ENCODE measurements at regions not wholly inside any gene's neighbourhood (a gene's known extent, or its start where the extent isn't known, plus 50 kb on each side); places are given as distances from the start of the nearest gene placed in this dataset.

DNA sequence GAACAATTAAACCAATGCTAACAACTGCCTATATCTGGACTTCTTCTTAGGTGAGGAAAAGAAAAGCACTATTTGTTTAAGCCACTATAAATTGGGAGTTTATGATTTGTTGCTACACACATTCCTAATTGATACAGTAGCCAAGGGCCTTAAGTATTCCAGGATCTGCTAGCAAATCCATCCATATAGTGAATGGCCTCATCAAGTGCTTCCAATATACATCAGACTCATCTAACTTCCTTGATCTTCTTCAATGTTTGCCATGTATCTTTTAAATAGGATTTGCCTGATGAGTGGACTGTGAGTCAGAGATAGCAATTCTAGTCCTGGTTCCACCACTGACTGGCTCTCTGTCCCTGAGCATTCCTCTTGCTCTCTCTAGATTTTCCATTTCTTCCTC is 430.2 kb downstream of the OMA1 start (continued):
- TF ChIP-seq ZNF212 (CRISPR knock-in tag; IDR thresholded peaks at IDR 0.05) (no peak), IRF2 (CRISPR knock-in tag; IDR thresholded peaks at IDR 0.05) (no peak)

DNA sequence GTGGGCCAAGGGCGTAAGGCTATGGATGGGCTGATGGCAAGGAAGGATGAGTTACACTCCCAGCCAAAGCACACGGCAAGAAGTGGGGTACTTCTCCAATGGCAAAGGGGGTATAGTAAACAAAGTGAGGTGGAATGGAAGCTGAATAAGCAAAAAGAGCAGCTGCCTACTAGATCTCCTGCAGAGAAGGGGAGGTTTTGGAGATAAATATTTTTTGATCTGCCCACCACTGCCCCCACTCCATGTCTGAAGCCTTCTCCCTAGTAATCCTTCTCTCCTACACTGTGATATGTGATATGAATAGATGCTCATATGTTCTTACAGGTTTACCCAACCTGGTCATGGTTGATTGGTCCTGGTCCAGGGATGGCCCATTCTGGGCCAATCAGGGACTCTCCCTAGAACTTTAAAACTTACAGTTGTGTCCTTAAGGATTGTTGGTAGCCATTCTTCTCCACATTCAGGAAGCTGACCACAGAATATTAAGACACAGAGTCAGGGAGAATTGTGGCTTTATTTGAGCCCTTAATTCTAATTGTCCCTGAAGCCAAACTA is 436.8 kb downstream of the OMA1 start:
- in situ Hi-C loops (cut with MboI) (no loop called here), intact Hi-C loops (cut with micrococcal nuclease) (no loop called here)
- Histone ChIP-seq H4K20me1 (replicated peaks; ENCODE audit: control insufficient read depth, insufficient read depth, low read length) (no peaks in the 10 kb centered on the region), H3K9me1 (ENCODE audit: control insufficient read depth, insufficient read depth, low read length) (no peaks in the 10 kb centered on the region), H3K9me3 (replicated peaks; ENCODE audit: control insufficient read depth, insufficient read depth, low read depth, low read length) (no peaks in the 10 kb centered on the region), H3K79me2 (ENCODE audit: control insufficient read depth, insufficient read depth, low read length) (no peaks in the 10 kb centered on the region), H3K27me3 (ENCODE audit: control insufficient read depth in 2 of 2, insufficient read depth in 2 of 2, low read length in 2 of 2) (no peaks in the 10 kb centered on the region), H3K9ac (ENCODE audit: insufficient read depth in 1 of 2, low read depth in 2 of 2, low read length in 2 of 2) (no peak overlapping the region), H2AFZ (ENCODE audit: low read depth, low read length) (no peak overlapping the region), H3K4me3 (no peak overlapping the region), H3K4me2 (ENCODE audit: insufficient read depth, low read length) (no peak overlapping the region), H3K4me1 (replicated peaks in 1 of 2; ENCODE audit: control insufficient read depth in 2 of 2, insufficient read depth in 2 of 2, low read length in 2 of 2) (no peaks in the 10 kb centered on the region), H3K27ac (ENCODE audit: extremely low read depth, low read depth, low read length) (no peak overlapping the region), H3K36me3 (ENCODE audit: control insufficient read depth, insufficient read depth, low read length) (no peaks in the 10 kb centered on the region)
- no TSS peak for BruUV-seq (replicated peaks)
- TF ChIP-seq CAMTA2 (CRISPR knock-in tag; conservative IDR thresholded peaks at IDR 0.05) (no peak), CHD2 (IDR thresholded peaks at IDR 0.05; ENCODE audit: low read depth, low read length) (no peak), CHCHD3 (CRISPR knock-in tag; IDR thresholded peaks at IDR 0.05) (no peak), SMARCE1 (IDR thresholded peaks at IDR 0.05) (no peak), ZKSCAN8 (CRISPR knock-in tag; IDR thresholded peaks at IDR 0.05) (no peak), TEAD1 (CRISPR knock-in tag; IDR thresholded peaks at IDR 0.05) (no peak)
- TF ChIP-seq, protein P1, sequence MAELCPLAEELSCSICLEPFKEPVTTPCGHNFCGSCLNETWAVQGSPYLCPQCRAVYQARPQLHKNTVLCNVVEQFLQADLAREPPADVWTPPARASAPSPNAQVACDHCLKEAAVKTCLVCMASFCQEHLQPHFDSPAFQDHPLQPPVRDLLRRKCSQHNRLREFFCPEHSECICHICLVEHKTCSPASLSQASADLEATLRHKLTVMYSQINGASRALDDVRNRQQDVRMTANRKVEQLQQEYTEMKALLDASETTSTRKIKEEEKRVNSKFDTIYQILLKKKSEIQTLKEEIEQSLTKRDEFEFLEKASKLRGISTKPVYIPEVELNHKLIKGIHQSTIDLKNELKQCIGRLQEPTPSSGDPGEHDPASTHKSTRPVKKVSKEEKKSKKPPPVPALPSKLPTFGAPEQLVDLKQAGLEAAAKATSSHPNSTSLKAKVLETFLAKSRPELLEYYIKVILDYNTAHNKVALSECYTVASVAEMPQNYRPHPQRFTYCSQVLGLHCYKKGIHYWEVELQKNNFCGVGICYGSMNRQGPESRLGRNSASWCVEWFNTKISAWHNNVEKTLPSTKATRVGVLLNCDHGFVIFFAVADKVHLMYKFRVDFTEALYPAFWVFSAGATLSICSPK (IDR thresholded peaks at IDR 0.05; ENCODE audit: borderline replicate concordance), result no peak
- TF ChIP-seq, protein P2, sequence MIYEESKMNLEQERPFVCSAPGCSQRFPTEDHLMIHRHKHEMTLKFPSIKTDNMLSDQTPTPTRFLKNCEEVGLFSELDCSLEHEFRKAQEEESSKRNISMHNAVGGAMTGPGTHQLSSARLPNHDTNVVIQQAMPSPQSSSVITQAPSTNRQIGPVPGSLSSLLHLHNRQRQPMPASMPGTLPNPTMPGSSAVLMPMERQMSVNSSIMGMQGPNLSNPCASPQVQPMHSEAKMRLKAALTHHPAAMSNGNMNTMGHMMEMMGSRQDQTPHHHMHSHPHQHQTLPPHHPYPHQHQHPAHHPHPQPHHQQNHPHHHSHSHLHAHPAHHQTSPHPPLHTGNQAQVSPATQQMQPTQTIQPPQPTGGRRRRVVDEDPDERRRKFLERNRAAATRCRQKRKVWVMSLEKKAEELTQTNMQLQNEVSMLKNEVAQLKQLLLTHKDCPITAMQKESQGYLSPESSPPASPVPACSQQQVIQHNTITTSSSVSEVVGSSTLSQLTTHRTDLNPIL (CRISPR knock-in tag; IDR thresholded peaks at IDR 0.05), result no peak
- TF ChIP-seq, protein P3, sequence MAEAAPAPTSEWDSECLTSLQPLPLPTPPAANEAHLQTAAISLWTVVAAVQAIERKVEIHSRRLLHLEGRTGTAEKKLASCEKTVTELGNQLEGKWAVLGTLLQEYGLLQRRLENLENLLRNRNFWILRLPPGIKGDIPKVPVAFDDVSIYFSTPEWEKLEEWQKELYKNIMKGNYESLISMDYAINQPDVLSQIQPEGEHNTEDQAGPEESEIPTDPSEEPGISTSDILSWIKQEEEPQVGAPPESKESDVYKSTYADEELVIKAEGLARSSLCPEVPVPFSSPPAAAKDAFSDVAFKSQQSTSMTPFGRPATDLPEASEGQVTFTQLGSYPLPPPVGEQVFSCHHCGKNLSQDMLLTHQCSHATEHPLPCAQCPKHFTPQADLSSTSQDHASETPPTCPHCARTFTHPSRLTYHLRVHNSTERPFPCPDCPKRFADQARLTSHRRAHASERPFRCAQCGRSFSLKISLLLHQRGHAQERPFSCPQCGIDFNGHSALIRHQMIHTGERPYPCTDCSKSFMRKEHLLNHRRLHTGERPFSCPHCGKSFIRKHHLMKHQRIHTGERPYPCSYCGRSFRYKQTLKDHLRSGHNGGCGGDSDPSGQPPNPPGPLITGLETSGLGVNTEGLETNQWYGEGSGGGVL (CRISPR knock-in tag; IDR thresholded peaks at IDR 0.05), result no peak
- TF ChIP-seq, protein P4, sequence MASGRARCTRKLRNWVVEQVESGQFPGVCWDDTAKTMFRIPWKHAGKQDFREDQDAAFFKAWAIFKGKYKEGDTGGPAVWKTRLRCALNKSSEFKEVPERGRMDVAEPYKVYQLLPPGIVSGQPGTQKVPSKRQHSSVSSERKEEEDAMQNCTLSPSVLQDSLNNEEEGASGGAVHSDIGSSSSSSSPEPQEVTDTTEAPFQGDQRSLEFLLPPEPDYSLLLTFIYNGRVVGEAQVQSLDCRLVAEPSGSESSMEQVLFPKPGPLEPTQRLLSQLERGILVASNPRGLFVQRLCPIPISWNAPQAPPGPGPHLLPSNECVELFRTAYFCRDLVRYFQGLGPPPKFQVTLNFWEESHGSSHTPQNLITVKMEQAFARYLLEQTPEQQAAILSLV (tag; IDR thresholded peaks at IDR 0.05), result no peak
- FAIRE-seq (no peak), DNase-seq (ENCODE audit: extremely low read depth in 1 of 4, low spot score in 3 of 4) (no peak), ATAC-seq (no peak)
- ChIA-PET CTCF (ENCODE audit: low intra/inter-chr PET ratio) (no interaction called here), POLR2A (no interaction called here)
- WGBS (ENCODE audit: insufficient coverage, low coverage, missing lambda C conversion rate), result 4% methylated on average over 2 of the region's 2 CpGs

Measured in K562 (cell line).